ENCODE measurements at regions not wholly inside any gene's neighbourhood (a gene's known extent, or its start where the extent isn't known, plus 50 kb on each side); places are given as distances from the start of the nearest gene placed in this dataset.

- Histone ChIP-seq H3K4me3 (ENCODE audit: low read depth, low read length) (no peak overlapping the region), H3K36me3 (ENCODE audit: control insufficient read depth, insufficient read depth, low read length) (no peaks in the 10 kb centered on the region), H3K27me3 (ENCODE audit: control insufficient read depth, insufficient read depth, low read length) (no peaks in the 10 kb centered on the region)
- no peak for TF ChIP-seq CTCF (IDR thresholded peaks at IDR 0.05; ENCODE audit: insufficient read depth, low read length, severe bottlenecking)
- FAIRE-seq: no peak
- DNase-seq (ENCODE audit: low read depth): no peak
These were observed 754.9 kb upstream of the TSPY4 start for GRCh38 chrY:8582277-8582850.

GRCh38 chrY:8583191-8583590, 754.1 kb upstream of the TSPY4 start:
- FAIRE-seq (no peak), DNase-seq (ENCODE audit: low read depth) (no peak)
- Histone ChIP-seq H3K27me3 (ENCODE audit: control insufficient read depth, insufficient read depth, low read length) (no peaks in the 10 kb centered on the region), H3K4me3 (ENCODE audit: low read depth, low read length) (no peak overlapping the region), H3K36me3 (ENCODE audit: control insufficient read depth, insufficient read depth, low read length) (no peaks in the 10 kb centered on the region)
- TF ChIP-seq CTCF (IDR thresholded peaks at IDR 0.05; ENCODE audit: insufficient read depth, low read length, severe bottlenecking): no peak

GRCh38 chrY:8590641-8591040, 746.6 kb upstream of the TSPY4 start:
- FAIRE-seq (no peak), DNase-seq (ENCODE audit: low read depth) (no peak)
- no peak for TF ChIP-seq CTCF (IDR thresholded peaks at IDR 0.05; ENCODE audit: insufficient read depth, low read length, severe bottlenecking)

GRCh38 chrY:8591821-8592516, 745.3 kb upstream of the TSPY4 start:
- TF ChIP-seq CTCF (IDR thresholded peaks at IDR 0.05; ENCODE audit: insufficient read depth, low read length, severe bottlenecking): no peak
- DNase-seq (ENCODE audit: low read depth) (no peak), FAIRE-seq (no peak)
- Histone ChIP-seq H3K36me3 (ENCODE audit: control insufficient read depth, insufficient read depth, low read length) (no peaks in the 10 kb centered on the region), H3K27me3 (ENCODE audit: control insufficient read depth, insufficient read depth, low read length) (no peaks in the 10 kb centered on the region), H3K4me3 (ENCODE audit: low read depth, low read length) (no peak overlapping the region)

More at GRCh38 chrY:8590641-8591040, 746.6 kb upstream of the TSPY4 start:
- Histone ChIP-seq H3K4me3 (ENCODE audit: low read depth, low read length) (no peak overlapping the region), H3K36me3 (ENCODE audit: control insufficient read depth, insufficient read depth, low read length) (no peaks in the 10 kb centered on the region), H3K27me3 (ENCODE audit: control insufficient read depth, insufficient read depth, low read length) (no peaks in the 10 kb centered on the region)

- no peak for TF ChIP-seq CTCF (IDR thresholded peaks at IDR 0.05; ENCODE audit: insufficient read depth, low read length, severe bottlenecking)
- no peaks in the 10 kb centered on the region for H3K27me3 ChIP-seq (ENCODE audit: control insufficient read depth, insufficient read depth, low read length)
- no peak overlapping the region for H3K4me3 ChIP-seq (ENCODE audit: low read depth, low read length)
- H3K36me3 ChIP-seq (ENCODE audit: control insufficient read depth, insufficient read depth, low read length): no peaks in the 10 kb centered on the region
- no peak for FAIRE-seq
- no peak for DNase-seq (ENCODE audit: low read depth)
These were observed 742.6 kb upstream of the TSPY4 start for GRCh38 chrY:8594657-8595056.

GRCh38 chrY:8599141-8599540, 738.1 kb upstream of the TSPY4 start:
- no peak overlapping the region for H3K4me3 ChIP-seq (ENCODE audit: low read depth, low read length)
- H3K27me3 ChIP-seq (ENCODE audit: control insufficient read depth, insufficient read depth, low read length): no peaks in the 10 kb centered on the region
- no peak for DNase-seq (ENCODE audit: low read depth)
- no peak for TF ChIP-seq CTCF (IDR thresholded peaks at IDR 0.05; ENCODE audit: insufficient read depth, low read length, severe bottlenecking)
- FAIRE-seq: no peak
- no peaks in the 10 kb centered on the region for H3K36me3 ChIP-seq (ENCODE audit: control insufficient read depth, insufficient read depth, low read length)

Measured in bronchial epithelial cell (primary cell).